GM12891 (cell line): ENCODE measurements at regions not wholly inside any gene's neighbourhood (a gene's known extent, or its start where the extent isn't known, plus 50 kb on each side); places are given as distances from the start of the nearest gene placed in this dataset.

Source experiments
- PAX5 ChIP-seq: IDR thresholded peaks from 2 replicates; pipeline ENCODE4 v1.6.1; 2011; ENCODE audit warnings: low read length, moderate library complexity, mild to moderate bottlenecking; ENCODE audit not compliant: insufficient read depth, severe bottlenecking
- POLR2A ChIP-seq: IDR thresholded peaks from 2 replicates; pipeline ENCODE4 v1.6.1; 2011; ENCODE audit warnings: low read depth, low read length, control low read depth
- POLR2AphosphoS5 ChIP-seq: IDR thresholded peaks from 2 replicates; pipeline ENCODE4 v1.6.1; 2011; ENCODE audit warnings: low read depth, low read length, control low read depth
- POU2F2 ChIP-seq: IDR thresholded peaks from 2 replicates; pipeline ENCODE4 v1.6.1; 2011; ENCODE audit warnings: low read depth, mild to moderate bottlenecking, control low read depth, low read length, moderate library complexity
- TAF1 ChIP-seq: IDR thresholded peaks from 2 replicates; pipeline ENCODE4 v1.6.1; 2011; ENCODE audit warnings: low read depth, low read length, control low read depth

GRCh38 chr6:112571488-112572270 lies 224.5 kb downstream of the RFPL4B start:
- TF ChIP-seq TAF1, result no peak
- TF ChIP-seq POU2F2, result no peak
- no peak for TF ChIP-seq POLR2AphosphoS5
- TF ChIP-seq POLR2A, result no peak
- TF ChIP-seq PAX5, result no peak
